ENCODE measurements at regions not wholly inside any gene's neighbourhood (a gene's known extent, or its start where the extent isn't known, plus 50 kb on each side); places are given as distances from the start of the nearest gene placed in this dataset.

DNA sequence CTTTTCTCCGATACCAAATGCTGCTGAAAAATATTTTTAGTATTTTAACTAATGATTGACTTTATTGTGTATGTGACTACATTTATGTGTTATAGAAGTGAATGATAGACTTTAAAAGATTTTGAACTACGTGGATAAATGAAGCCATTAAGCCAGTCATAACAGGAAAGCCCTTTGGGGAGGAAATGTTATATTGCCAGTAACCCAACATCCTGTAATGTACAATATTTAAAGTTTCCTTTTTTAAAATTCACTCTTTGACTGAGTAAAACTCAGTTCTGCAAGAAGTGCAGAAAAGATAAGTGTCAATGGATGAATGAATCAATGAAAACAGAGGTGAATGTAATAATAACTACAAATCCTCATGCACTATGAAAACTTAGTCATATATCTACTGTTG is 102.6 kb upstream of the TLE4 start:
- H3K9me3 ChIP-seq: no peaks in the 10 kb centered on the region
- no peak overlapping the region for H3K27ac Mint-ChIP-seq
- peaks cover 0 to 10% of the 10 kb centered on the region in 2 experiments for H3K4me1 ChIP-seq (ENCODE audit: control insufficient read depth in 1 of 2, extremely low read depth in 1 of 2, insufficient read depth in 2 of 2, low read length in 2 of 2)
- ChIA-PET POLR2A (no interaction called here), CTCF (no interaction called here)
- no peaks in the 10 kb centered on the region for H3K9me3 Mint-ChIP-seq
- ATAC-seq (replicated peaks in 1 of 4) (no peak), DNase-seq (no peak)
- H3K36me3 Mint-ChIP-seq: no peaks in the 10 kb centered on the region
- no peak overlapping the region for H3K27ac ChIP-seq (ENCODE audit: low read length)
- no peak overlapping the region for H3K4me3 ChIP-seq (ENCODE audit: control insufficient read depth in 1 of 2, extremely low read depth in 1 of 2, low read length in 1 of 2)
- peaks cover 14 to 24% (median 20%) of the 10 kb centered on the region in 3 donors for H3K4me1 Mint-ChIP-seq
- H3K27me3 ChIP-seq (replicated peaks in 1 of 2; ENCODE audit: control insufficient read depth in 2 of 2, extremely low read depth in 1 of 2, insufficient read depth in 2 of 2, low read length in 1 of 2): no peaks in the 10 kb centered on the region
- WGBS (ENCODE audit: insufficient coverage): no CpG with 5 or more reads among the region's 2 CpGs
- no peaks in the 10 kb centered on the region for H3K36me3 ChIP-seq (ENCODE audit: control insufficient read depth in 2 of 2, extremely low read depth in 1 of 2, insufficient read depth in 1 of 2, low read length in 1 of 2)
- H3K27me3 Mint-ChIP-seq: no peaks in the 10 kb centered on the region
- no peak overlapping the region for H3K4me3 Mint-ChIP-seq

DNA sequence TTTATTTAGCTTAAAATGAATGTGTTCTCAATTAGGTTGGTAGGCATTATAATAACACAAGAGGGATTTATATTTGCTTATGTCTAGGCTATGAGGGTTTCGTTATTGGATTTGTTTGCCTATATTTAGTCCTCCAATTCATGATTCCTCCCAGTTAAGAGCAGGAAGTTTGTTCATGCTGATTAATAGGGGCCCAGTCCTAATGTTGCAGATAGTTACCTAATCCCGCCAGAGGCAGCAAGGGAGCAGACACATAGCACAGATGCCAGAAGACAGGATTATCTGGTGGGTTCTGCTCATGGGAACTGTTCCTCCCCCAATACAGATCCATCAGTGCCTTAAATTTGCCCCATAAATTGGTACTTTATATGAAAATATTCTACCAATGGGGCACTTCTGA is 100.8 kb upstream of the TLE4 start:
- CTCF ChIA-PET: no interaction called here
- Mint-ChIP-seq H3K36me3 (no peaks in the 10 kb centered on the region), H3K4me1 (peaks cover 14 to 24% (median 20%) of the 10 kb centered on the region in 3 donors), H3K27me3 (no peaks in the 10 kb centered on the region), H3K27ac (no peak overlapping the region), H3K4me3 (no peak overlapping the region), H3K9me3 (no peaks in the 10 kb centered on the region)
- Histone ChIP-seq H3K36me3 (ENCODE audit: control insufficient read depth in 2 of 2, extremely low read depth in 1 of 2, insufficient read depth in 1 of 2, low read length in 1 of 2) (no peaks in the 10 kb centered on the region), H3K27ac (ENCODE audit: low read length) (no peak overlapping the region), H3K9me3 (no peaks in the 10 kb centered on the region), H3K4me3 (ENCODE audit: control insufficient read depth in 1 of 2, extremely low read depth in 1 of 2, low read length in 1 of 2) (no peak overlapping the region), H3K27me3 (replicated peaks in 1 of 2; ENCODE audit: control insufficient read depth in 2 of 2, extremely low read depth in 1 of 2, insufficient read depth in 2 of 2, low read length in 1 of 2) (no peaks in the 10 kb centered on the region), H3K4me1 (ENCODE audit: control insufficient read depth in 1 of 2, extremely low read depth in 1 of 2, insufficient read depth in 2 of 2, low read length in 2 of 2) (peaks cover 0 to 10% of the 10 kb centered on the region in 2 experiments)
- ATAC-seq (replicated peaks in 1 of 4): no peak
- 100% methylated on average over 1 of the region's 2 CpGs for WGBS (ENCODE audit: insufficient coverage)
- POLR2A ChIA-PET: no interaction called here
- DNase-seq: no peak

DNA sequence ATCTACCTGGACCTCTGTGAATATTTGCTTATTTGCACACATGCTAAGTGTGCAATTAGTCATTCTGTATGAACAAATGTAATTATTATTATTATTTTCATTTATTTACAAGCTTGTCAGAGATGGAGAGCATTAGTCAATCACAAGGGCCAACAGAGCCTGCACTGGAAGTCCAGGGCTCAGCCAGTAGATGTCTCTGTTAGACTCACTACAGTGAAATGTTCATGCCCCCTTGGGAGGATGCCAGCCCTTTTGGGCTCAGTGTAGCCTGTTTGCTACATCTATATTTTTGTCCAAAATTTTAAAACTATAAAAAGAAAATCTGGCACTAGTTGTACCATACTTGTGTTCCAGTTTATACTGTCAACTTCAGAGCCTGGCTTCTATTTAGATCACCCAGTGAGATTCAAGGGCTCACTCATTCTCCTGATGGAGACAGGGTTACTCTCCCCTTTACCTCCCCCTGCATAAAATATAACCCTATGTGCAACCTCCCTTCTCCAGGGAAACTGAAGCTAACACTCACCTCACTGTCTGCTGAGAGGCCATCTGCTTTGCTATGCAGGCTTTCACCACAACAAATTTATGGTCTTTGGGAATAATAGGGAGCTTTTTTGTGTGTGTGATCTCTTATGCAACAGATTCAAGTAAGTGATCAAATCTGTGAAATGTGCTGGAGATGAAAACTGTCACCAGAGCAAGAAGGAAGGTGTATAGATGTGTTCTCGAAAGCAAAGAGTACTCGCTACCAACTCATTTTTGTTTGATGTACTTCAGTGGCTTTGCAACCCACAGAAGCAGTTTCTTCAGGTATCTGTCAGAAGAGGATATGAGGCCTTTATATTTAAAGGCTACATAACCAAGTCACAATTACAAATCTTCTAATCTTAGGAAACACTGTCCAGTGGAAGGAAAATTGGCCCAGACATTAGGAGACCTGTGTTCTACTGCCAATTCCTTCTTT is 99.9 kb upstream of the TLE4 start:
- Histone ChIP-seq H3K36me3 (ENCODE audit: control insufficient read depth in 2 of 2, extremely low read depth in 1 of 2, insufficient read depth in 1 of 2, low read length in 1 of 2) (no peaks in the 10 kb centered on the region), H3K27ac (ENCODE audit: low read length) (no peak overlapping the region), H3K4me3 (ENCODE audit: control insufficient read depth in 1 of 2, extremely low read depth in 1 of 2, low read length in 1 of 2) (no peak overlapping the region), H3K9me3 (no peaks in the 10 kb centered on the region), H3K27me3 (replicated peaks in 1 of 2; ENCODE audit: control insufficient read depth in 2 of 2, extremely low read depth in 1 of 2, insufficient read depth in 2 of 2, low read length in 1 of 2) (no peaks in the 10 kb centered on the region), H3K4me1 (ENCODE audit: control insufficient read depth in 1 of 2, extremely low read depth in 1 of 2, insufficient read depth in 2 of 2, low read length in 2 of 2) (peaks cover 0 to 10% of the 10 kb centered on the region in 2 experiments)
- Mint-ChIP-seq H3K27me3 (no peaks in the 10 kb centered on the region), H3K36me3 (no peaks in the 10 kb centered on the region), H3K27ac (peak overlapping the region in 1 of 2 donors; percentile 13), H3K4me3 (no peak overlapping the region), H3K4me1 (peaks cover 14 to 24% (median 20%) of the 10 kb centered on the region in 3 donors), H3K9me3 (no peaks in the 10 kb centered on the region)
- ATAC-seq (replicated peaks in 1 of 4): peak in 3 of 4 experiments; percentile 61 to 65 (median 63)
- peak in 29 of 35 experiments; percentile 1 to 49 (median 14) for DNase-seq
- whole genome bisulfite sequencing (ENCODE audit: insufficient coverage): 73% methylated on average over 2 of the region's 2 CpGs
- POLR2A ChIA-PET: interaction anchor here in 1 of 2 donors (0.6 kb wide), 1 partner anchor 1660 kb away, joined by 9 read pairs; no protein-coding TSS in a partner anchor
- CTCF ChIA-PET: interaction anchor here in 1 of 2 donors (0.7 kb wide), 1 partner anchor 99 kb away, joined by 3 read pairs; no protein-coding TSS in a partner anchor

DNA sequence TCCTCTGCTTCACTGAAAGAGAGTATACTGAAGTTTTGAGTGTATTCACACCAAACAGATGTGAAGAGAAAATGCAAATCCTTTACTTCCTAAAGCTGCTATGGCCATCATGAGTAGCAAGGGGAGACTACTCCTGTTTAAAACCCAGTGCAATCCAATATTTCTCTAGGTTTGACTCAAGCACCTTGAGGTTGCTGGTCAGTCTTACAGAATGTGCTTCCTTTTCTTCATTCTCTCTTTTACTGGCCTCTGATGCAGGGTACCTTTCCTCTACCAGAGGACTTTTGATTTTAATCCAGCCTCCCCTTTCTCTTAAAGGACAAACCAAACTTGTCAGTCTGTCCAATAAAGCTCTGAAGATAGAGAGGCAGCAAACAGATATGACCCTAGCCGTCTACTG is 98.1 kb upstream of the TLE4 start:
- Histone ChIP-seq H3K27ac (ENCODE audit: low read length) (no peak overlapping the region), H3K9me3 (no peaks in the 10 kb centered on the region), H3K27me3 (replicated peaks in 1 of 2; ENCODE audit: control insufficient read depth in 2 of 2, extremely low read depth in 1 of 2, insufficient read depth in 2 of 2, low read length in 1 of 2) (no peaks in the 10 kb centered on the region), H3K4me3 (ENCODE audit: control insufficient read depth in 1 of 2, extremely low read depth in 1 of 2, low read length in 1 of 2) (no peak overlapping the region), H3K4me1 (ENCODE audit: control insufficient read depth in 1 of 2, extremely low read depth in 1 of 2, insufficient read depth in 2 of 2, low read length in 2 of 2) (peaks cover 0 to 10% of the 10 kb centered on the region in 2 experiments), H3K36me3 (ENCODE audit: control insufficient read depth in 2 of 2, extremely low read depth in 1 of 2, insufficient read depth in 1 of 2, low read length in 1 of 2) (no peaks in the 10 kb centered on the region)
- Mint-ChIP-seq H3K27ac (no peak overlapping the region), H3K4me3 (no peak overlapping the region), H3K27me3 (no peaks in the 10 kb centered on the region), H3K36me3 (no peaks in the 10 kb centered on the region), H3K4me1 (peaks cover 15 to 24% (median 21%) of the 10 kb centered on the region in 3 donors), H3K9me3 (no peaks in the 10 kb centered on the region)
- ChIA-PET CTCF (no interaction called here), POLR2A (no interaction called here)
- ATAC-seq (replicated peaks in 1 of 4) (no peak), DNase-seq (no peak)
- WGBS (ENCODE audit: insufficient coverage): no CpG with 5 or more reads among the region's 1 CpG

DNA sequence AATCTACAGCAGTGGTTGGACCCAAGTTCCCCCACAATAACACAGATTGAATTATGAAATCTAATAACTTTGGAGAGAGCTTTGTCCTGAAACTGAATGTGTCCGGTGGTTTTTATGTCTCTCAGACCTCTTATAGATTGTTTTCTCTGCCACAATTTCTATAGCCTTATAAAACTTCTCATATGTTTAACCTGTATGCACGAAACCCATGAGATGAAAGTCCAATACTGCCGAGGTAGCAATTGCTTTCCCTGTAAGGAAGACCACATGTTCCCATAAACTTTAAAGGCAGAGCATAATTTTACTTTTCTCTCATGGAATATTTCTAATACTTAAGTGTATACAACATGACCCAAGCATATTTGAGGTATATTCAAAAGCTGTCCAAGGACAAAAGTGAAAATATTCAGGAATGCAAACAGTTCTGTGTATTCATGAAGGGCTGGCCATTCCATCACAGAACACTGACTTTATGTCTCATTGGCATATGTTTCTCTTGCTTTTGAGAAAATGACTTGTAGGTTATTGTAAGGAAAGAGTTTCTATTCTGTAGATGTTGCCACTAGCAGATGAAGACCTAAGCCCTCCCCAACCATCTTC is 94.4 kb upstream of the TLE4 start:
- Histone ChIP-seq H3K9me3 (no peaks in the 10 kb centered on the region), H3K4me1 (ENCODE audit: control insufficient read depth in 1 of 2, extremely low read depth in 1 of 2, insufficient read depth in 2 of 2, low read length in 2 of 2) (peaks cover 0 to 4% of the 10 kb centered on the region in 2 experiments), H3K36me3 (ENCODE audit: control insufficient read depth in 2 of 2, extremely low read depth in 1 of 2, insufficient read depth in 1 of 2, low read length in 1 of 2) (no peaks in the 10 kb centered on the region), H3K27me3 (replicated peaks in 1 of 2; ENCODE audit: control insufficient read depth in 2 of 2, extremely low read depth in 1 of 2, insufficient read depth in 2 of 2, low read length in 1 of 2) (no peaks in the 10 kb centered on the region), H3K4me3 (ENCODE audit: control insufficient read depth in 1 of 2, extremely low read depth in 1 of 2, low read length in 1 of 2) (no peak overlapping the region), H3K27ac (ENCODE audit: low read length) (no peak overlapping the region)
- H3K9me3 Mint-ChIP-seq: no peaks in the 10 kb centered on the region
- no peak overlapping the region for H3K4me3 Mint-ChIP-seq
- WGBS (ENCODE audit: insufficient coverage): 80% methylated on average over 1 of the region's 3 CpGs
- ChIA-PET POLR2A (no interaction called here), CTCF (no interaction called here)
- DNase-seq: no peak
- H3K4me1 Mint-ChIP-seq: peaks cover 5 to 6% (median 5%) of the 10 kb centered on the region in 3 donors
- no peaks in the 10 kb centered on the region for H3K36me3 Mint-ChIP-seq
- no peaks in the 10 kb centered on the region for H3K27me3 Mint-ChIP-seq
- H3K27ac Mint-ChIP-seq: no peak overlapping the region
- no peak for ATAC-seq (replicated peaks in 1 of 4)

DNA sequence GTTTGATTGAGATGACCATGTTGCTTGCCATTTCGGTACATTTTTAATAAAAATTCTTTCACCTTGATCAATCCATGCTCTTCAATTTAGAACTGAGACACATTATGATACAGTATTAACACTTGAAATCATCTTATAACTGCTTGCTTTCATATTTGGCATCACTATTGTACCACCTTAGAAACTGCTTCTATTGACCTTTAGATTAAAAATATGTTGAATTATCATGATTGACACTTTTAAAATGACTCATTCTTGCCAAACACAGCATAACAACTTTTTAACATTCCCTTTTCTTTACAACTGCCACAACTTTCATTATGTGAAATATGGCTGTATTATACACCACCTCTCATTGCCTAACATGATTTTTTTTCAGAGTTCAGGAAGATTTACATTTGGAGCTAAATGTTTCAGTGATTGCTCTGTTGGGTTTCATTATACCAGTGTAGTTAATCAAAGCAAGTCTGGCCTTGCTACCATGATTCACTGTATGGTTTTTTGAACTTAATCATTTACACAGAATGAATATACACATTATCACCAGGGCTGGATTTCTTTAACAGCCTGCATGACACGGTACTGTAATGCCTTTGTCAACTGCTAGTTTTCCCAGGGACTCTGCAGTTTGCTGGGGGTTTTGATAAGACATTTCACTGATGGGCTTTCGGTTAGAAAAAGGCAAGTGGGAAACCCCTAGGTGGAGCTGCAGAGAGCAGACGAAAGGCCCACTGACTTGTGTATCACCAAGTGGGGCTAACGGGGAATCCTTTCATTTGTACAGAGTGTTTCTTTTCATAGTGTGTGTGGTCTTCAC is 93.6 kb upstream of the TLE4 start:
- Mint-ChIP-seq H3K36me3 (no peaks in the 10 kb centered on the region), H3K9me3 (no peaks in the 10 kb centered on the region), H3K4me1 (peaks cover 0 to 5% (median 3%) of the 10 kb centered on the region in 3 donors), H3K4me3 (no peak overlapping the region), H3K27me3 (no peaks in the 10 kb centered on the region), H3K27ac (no peak overlapping the region)
- no peaks in the 10 kb centered on the region for H3K36me3 ChIP-seq (ENCODE audit: control insufficient read depth in 2 of 2, extremely low read depth in 1 of 2, insufficient read depth in 1 of 2, low read length in 1 of 2)
- H3K9me3 ChIP-seq: no peaks in the 10 kb centered on the region
- no peaks in the 10 kb centered on the region for H3K27me3 ChIP-seq (replicated peaks in 1 of 2; ENCODE audit: control insufficient read depth in 2 of 2, extremely low read depth in 1 of 2, insufficient read depth in 2 of 2, low read length in 1 of 2)
- ChIA-PET POLR2A (interaction anchor here in 1 of 2 donors (0.7 kb wide), 1 partner anchor 110 kb away, joined by 3 read pairs; no protein-coding TSS in a partner anchor), CTCF (interaction anchor here in 1 of 2 donors (0.7 kb wide), 1 partner anchor 9 kb away, joined by 3 read pairs; no protein-coding TSS in a partner anchor)
- WGBS (ENCODE audit: insufficient coverage): no CpG with 5 or more reads among the region's 5 CpGs
- DNase-seq: peak in 26 of 35 experiments; percentile 2 to 53 (median 16)
- no peak overlapping the region for H3K4me3 ChIP-seq (ENCODE audit: control insufficient read depth in 1 of 2, extremely low read depth in 1 of 2, low read length in 1 of 2)
- no peak overlapping the region for H3K27ac ChIP-seq (ENCODE audit: low read length)
- H3K4me1 ChIP-seq (ENCODE audit: control insufficient read depth in 1 of 2, extremely low read depth in 1 of 2, insufficient read depth in 2 of 2, low read length in 2 of 2): peaks cover 0 to 3% of the 10 kb centered on the region in 2 experiments
- peak in 2 of 4 experiments; percentile 56 to 60 for ATAC-seq (replicated peaks in 1 of 4)

All from T-cell (primary cell).